Hepatic stellate cell (primary cell): ENCODE measurements at regions not wholly inside any gene's neighbourhood (a gene's known extent, or its start where the extent isn't known, plus 50 kb on each side); places are given as distances from the start of the nearest gene placed in this dataset.
"Not testable (repeated sequence)": the region's sequence is repeated elsewhere in the genome, so short reads cannot be mapped to it uniquely, and the experiment has no call there.

Experiments
- DNase-seq: peaks from one replicate; pipeline ENCODE4 v3.0.0; 2011; ENCODE audit warnings: low spot score

GRCh38 chr6:105881608-105882007 is 204.5 kb upstream of the PRDM1 start:
- no peak for DNase-seq

GRCh38 chr6:105880030-105880492 is 206.1 kb upstream of the PRDM1 start:
- DNase-seq, result no peak

- no peak for DNase-seq
Measured at GRCh38 chr6:105879146-105879545, 207.0 kb upstream of the PRDM1 start.

GRCh38 chr6:105875974-105876640 is 210.0 kb upstream of the PRDM1 start:
- DNase-seq, result no peak

GRCh38 chr6:105874835-105875626 is 211.1 kb upstream of the PRDM1 start:
- no peak for DNase-seq

GRCh38 chr6:105873799-105874198 is 212.3 kb upstream of the PRDM1 start:
- no peak for DNase-seq

GRCh38 chr6:105873211-105873704 is 212.9 kb upstream of the PRDM1 start:
- DNase-seq, result no peak

GRCh38 chr6:105872249-105872648 is 213.9 kb upstream of the PRDM1 start:
- DNase-seq, result no peak

GRCh38 chr6:105871542-105871941 is 214.6 kb upstream of the PRDM1 start:
- DNase-seq, result no peak

GRCh38 chr6:105869835-105870440 is 216.2 kb upstream of the PRDM1 start:
- DNase-seq, result no peak

- no peak for DNase-seq
Measured at GRCh38 chr6:105868823-105869460, 217.2 kb upstream of the PRDM1 start.

- DNase-seq, result no peak
Measured at GRCh38 chr6:105867821-105868220, 218.3 kb upstream of the PRDM1 start.

GRCh38 chr6:105867277-105867676 is 218.9 kb upstream of the PRDM1 start:
- DNase-seq, result no peak

GRCh38 chr6:105862936-105863607 is 223.1 kb upstream of the PRDM1 start:
- DNase-seq, result no peak

- DNase-seq, result not testable (repeated sequence)
Measured at GRCh38 chr6:105860927-105861326, 225.2 kb upstream of the PRDM1 start.

- no peak for DNase-seq
Measured at GRCh38 chr6:105859457-105859856, 226.7 kb upstream of the PRDM1 start.

- not testable (repeated sequence) for DNase-seq
Measured at GRCh38 chr6:105858639-105859038, 227.5 kb upstream of the PRDM1 start.

GRCh38 chr6:105855433-105855832 is 230.7 kb upstream of the PRDM1 start:
- DNase-seq, result no peak

- DNase-seq, result not testable (repeated sequence)
Measured at GRCh38 chr6:105853979-105854378, 232.2 kb upstream of the PRDM1 start.

- no peak for DNase-seq
Measured at GRCh38 chr6:105851606-105852005, 234.5 kb upstream of the PRDM1 start.

- no peak for DNase-seq
Measured at GRCh38 chr6:105851113-105851580, 235.0 kb upstream of the PRDM1 start.
